ENCODE measurements at regions not wholly inside any gene's neighbourhood (a gene's known extent, or its start where the extent isn't known, plus 50 kb on each side); places are given as distances from the start of the nearest gene placed in this dataset.

GRCh38 chr4:138912704-138913340 lies 102.8 kb upstream of the NOCT start:
- no peak for DNase-seq (ENCODE audit: low spot score)
- Histone ChIP-seq H3K27ac (peak overlapping the region; percentile 80 to 88), H3K4me1 (replicated peaks) (peaks cover 13% of the 10 kb centered on the region), H3K4me3 (peak overlapping the region; percentile 6 to 22), H3K9me3 (no peaks in the 10 kb centered on the region), H3K27me3 (replicated peaks; ENCODE audit: insufficient read depth) (no peaks in the 10 kb centered on the region), H3K36me3 (no peaks in the 10 kb centered on the region)
- 58% methylated on average over 3 of the region's 3 CpGs for WGBS
- intact Hi-C loops (cut with DNase I), result no loop called here
- TF ChIP-seq POLR2A (IDR thresholded peaks at IDR 0.05), result no peak
- TF ChIP-seq POLR2AphosphoS5 (IDR thresholded peaks at IDR 0.05), result no peak
- TF ChIP-seq, protein P1, sequence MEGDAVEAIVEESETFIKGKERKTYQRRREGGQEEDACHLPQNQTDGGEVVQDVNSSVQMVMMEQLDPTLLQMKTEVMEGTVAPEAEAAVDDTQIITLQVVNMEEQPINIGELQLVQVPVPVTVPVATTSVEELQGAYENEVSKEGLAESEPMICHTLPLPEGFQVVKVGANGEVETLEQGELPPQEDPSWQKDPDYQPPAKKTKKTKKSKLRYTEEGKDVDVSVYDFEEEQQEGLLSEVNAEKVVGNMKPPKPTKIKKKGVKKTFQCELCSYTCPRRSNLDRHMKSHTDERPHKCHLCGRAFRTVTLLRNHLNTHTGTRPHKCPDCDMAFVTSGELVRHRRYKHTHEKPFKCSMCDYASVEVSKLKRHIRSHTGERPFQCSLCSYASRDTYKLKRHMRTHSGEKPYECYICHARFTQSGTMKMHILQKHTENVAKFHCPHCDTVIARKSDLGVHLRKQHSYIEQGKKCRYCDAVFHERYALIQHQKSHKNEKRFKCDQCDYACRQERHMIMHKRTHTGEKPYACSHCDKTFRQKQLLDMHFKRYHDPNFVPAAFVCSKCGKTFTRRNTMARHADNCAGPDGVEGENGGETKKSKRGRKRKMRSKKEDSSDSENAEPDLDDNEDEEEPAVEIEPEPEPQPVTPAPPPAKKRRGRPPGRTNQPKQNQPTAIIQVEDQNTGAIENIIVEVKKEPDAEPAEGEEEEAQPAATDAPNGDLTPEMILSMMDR (IDR thresholded peaks at IDR 0.05), result no peak

DNA sequence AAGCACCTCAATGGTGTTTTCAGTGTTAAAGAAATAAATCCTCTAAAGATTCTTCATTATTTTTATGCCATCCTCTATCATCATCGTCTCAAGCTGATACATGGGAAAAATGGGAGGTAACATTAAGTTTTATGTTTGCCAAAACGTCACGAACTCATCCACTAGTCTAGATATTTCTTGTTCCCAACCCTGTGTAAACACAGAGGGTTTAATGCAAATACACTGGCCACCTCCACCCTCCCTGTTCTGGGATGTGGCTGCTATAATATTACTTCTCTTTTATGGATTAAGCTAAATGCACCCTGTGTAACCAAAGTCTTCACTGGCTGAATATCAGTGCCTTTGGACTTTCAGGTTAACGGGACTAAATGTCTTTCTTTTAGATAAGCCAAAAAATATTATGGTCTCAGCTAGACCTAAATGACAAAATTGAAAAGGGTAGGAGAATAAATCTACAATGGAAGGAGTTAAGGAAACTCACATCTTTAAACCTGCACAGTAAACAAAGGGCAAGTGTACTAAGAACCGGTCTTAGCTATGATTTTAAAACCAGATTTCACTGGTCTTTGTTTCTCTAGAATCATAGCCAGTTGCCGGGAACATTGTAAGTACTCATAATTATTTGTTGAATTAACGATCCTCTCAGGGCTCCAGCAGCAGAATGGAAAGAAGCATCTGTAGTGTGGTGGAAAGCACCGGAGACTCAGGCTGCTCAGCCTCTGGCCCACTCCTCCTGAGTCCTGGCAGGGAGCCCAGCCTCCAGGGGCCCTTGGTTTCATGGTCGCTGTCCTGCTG lies 103.5 kb upstream of the NOCT start:
- no peaks in the 10 kb centered on the region for H3K36me3 ChIP-seq
- H3K27ac ChIP-seq, result peak overlapping the region; percentile 80 to 88
- DNase-seq (ENCODE audit: low spot score), result peak; percentile 57
- H3K27me3 ChIP-seq (replicated peaks; ENCODE audit: insufficient read depth), result no peaks in the 10 kb centered on the region
- TF ChIP-seq, protein P1 (IDR thresholded peaks at IDR 0.05), result no peak
- TF ChIP-seq POLR2AphosphoS5 (IDR thresholded peaks at IDR 0.05), result peak; percentile 64
- H3K4me3 ChIP-seq, result peak overlapping the region; percentile 6 to 22
- intact Hi-C loops (cut with DNase I), result no loop called here
- no peaks in the 10 kb centered on the region for H3K9me3 ChIP-seq
- 14% methylated on average over 9 of the region's 9 CpGs for WGBS
- peaks cover 13% of the 10 kb centered on the region for H3K4me1 ChIP-seq (replicated peaks)

DNA sequence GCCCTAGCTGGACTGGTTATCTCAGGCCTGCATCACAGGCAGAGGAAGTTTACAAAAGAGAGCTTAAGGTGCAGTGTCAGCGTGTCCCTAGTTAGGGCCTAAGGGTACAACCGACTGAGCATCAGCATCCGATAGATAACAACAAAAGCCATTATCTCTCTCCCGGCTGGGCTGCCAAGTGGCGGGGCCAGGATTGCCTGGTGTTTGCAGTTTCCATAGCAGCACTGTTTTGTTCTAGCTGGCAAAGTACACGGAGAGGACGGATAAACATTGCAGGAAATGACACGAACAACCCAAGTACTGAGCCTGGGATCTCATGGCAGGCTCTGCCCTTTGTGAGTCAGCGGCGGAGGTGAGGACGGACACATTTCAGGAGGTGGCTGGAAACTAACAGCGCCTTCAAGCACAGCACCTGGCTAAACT lies 104.7 kb upstream of the NOCT start:
- Histone ChIP-seq H3K4me3 (no peak overlapping the region), H3K27ac (peak overlapping the region; percentile 80 to 88), H3K36me3 (no peaks in the 10 kb centered on the region), H3K9me3 (no peaks in the 10 kb centered on the region), H3K4me1 (replicated peaks) (peaks cover 13% of the 10 kb centered on the region), H3K27me3 (replicated peaks; ENCODE audit: insufficient read depth) (no peaks in the 10 kb centered on the region)
- intact Hi-C loops (cut with DNase I), result no loop called here
- TF ChIP-seq POLR2AphosphoS5 (IDR thresholded peaks at IDR 0.05) (peak; percentile 88), POLR2A (IDR thresholded peaks at IDR 0.05) (peak; percentile 14)
- TF ChIP-seq, protein P1 (IDR thresholded peaks at IDR 0.05), result no peak
- WGBS, result 14% methylated on average over 12 of the region's 12 CpGs
- DNase-seq (ENCODE audit: low spot score), result peak; percentile 88

DNA sequence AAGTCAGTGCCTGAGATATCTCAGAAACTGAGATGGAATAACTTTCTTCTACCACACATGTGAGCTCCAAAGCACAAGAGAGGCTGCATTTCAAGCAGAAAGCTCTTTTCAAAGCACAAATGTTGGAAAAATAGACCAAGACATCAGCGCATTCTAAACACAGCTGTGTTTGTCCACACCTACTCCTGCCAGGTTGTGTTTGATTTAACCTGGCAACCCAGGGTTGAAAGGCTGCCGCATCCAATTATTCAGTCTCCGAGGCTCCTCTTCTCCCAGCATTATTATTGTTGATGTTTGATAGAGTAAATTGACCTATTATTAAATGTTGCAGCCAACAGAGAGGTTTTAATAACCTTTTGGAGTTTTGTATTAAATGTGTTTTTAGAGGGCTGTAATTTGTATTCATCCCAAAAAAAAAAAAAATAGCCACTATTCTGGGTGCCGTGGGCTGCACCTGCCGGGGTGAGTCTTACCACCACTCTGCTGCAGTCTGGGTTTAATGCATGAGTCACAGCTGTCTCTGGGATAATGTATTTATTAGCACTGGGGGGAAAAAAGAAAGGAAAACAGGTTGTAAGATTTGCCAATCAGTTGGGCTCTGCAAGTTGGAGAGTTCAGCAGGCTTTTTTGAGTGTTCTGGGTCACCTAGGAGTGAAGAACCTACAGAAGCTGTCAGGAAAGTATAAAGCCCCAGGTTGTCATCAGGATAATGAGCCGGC lies 105.2 kb upstream of the NOCT start:
- intact Hi-C loops (cut with DNase I), result no loop called here
- no peak for TF ChIP-seq POLR2AphosphoS5 (IDR thresholded peaks at IDR 0.05)
- TF ChIP-seq, protein P1 (IDR thresholded peaks at IDR 0.05), result no peak
- no peak for TF ChIP-seq POLR2A (IDR thresholded peaks at IDR 0.05)

More for the DNA sequence above, 105.2 kb upstream of the NOCT start:
- DNase-seq (ENCODE audit: low spot score), result no peak
- Histone ChIP-seq H3K36me3 (no peaks in the 10 kb centered on the region), H3K4me1 (replicated peaks) (peaks cover 13% of the 10 kb centered on the region), H3K9me3 (no peaks in the 10 kb centered on the region), H3K27me3 (replicated peaks; ENCODE audit: insufficient read depth) (no peaks in the 10 kb centered on the region), H3K27ac (peak overlapping the region; percentile 80 to 88), H3K4me3 (no peak overlapping the region)
- 32% methylated on average over 6 of the region's 6 CpGs for WGBS
